GM21528 (cell line): ENCODE measurements at regions not wholly inside any gene's neighbourhood (a gene's known extent, or its start where the extent isn't known, plus 50 kb on each side); places are given as distances from the start of the nearest gene placed in this dataset.
"Not testable (repeated sequence)": the region's sequence is repeated elsewhere in the genome, so short reads cannot be mapped to it uniquely, and the experiment has no call there.

Experiments
- ATAC-seq: cut with Tn5 transposase; IDR thresholded peaks from one replicate; pipeline ENCODE4 v1.9.1; 2021; ENCODE audit warnings: mild to moderate bottlenecking, moderate library complexity; ENCODE audit not compliant: unreplicated experiment, low FRiP score

GRCh38 chr7:152905949-152906348 lies 146.4 kb downstream of the ACTR3B start:
- no peak for ATAC-seq

GRCh38 chr7:152907042-152907761 lies 147.7 kb downstream of the ACTR3B start:
- ATAC-seq: no peak

- ATAC-seq: no peak
These were observed 149.7 kb downstream of the ACTR3B start for GRCh38 chr7:152909280-152909679.

GRCh38 chr7:152909683-152910544 lies 150.4 kb downstream of the ACTR3B start:
- no peak for ATAC-seq

- ATAC-seq: no peak
These were observed 151.1 kb downstream of the ACTR3B start for GRCh38 chr7:152910545-152911225.

- ATAC-seq: no peak
These were observed 151.6 kb downstream of the ACTR3B start for GRCh38 chr7:152911226-152911560.

- ATAC-seq: no peak
These were observed 152.4 kb downstream of the ACTR3B start for GRCh38 chr7:152911922-152912321.

- no peak for ATAC-seq
These were observed 153.0 kb downstream of the ACTR3B start for GRCh38 chr7:152912511-152912910.

- ATAC-seq: no peak
These were observed 153.9 kb downstream of the ACTR3B start for GRCh38 chr7:152913492-152913891.

- ATAC-seq: no peak
These were observed 154.7 kb downstream of the ACTR3B start for GRCh38 chr7:152914014-152914844.

GRCh38 chr7:152914845-152915102 lies 155.2 kb downstream of the ACTR3B start:
- ATAC-seq: not testable (repeated sequence)

GRCh38 chr7:152922318-152923081 lies 162.9 kb downstream of the ACTR3B start:
- no peak for ATAC-seq

GRCh38 chr7:152923711-152924110 lies 164.2 kb downstream of the ACTR3B start:
- no peak for ATAC-seq

- no peak for ATAC-seq
These were observed 164.7 kb downstream of the ACTR3B start for GRCh38 chr7:152924238-152924637.

GRCh38 chr7:152924826-152925411 lies 165.4 kb downstream of the ACTR3B start:
- ATAC-seq: no peak

GRCh38 chr7:152925412-152926147 lies 166.0 kb downstream of the ACTR3B start:
- no peak for ATAC-seq

GRCh38 chr7:152931633-152932032 lies 172.1 kb downstream of the ACTR3B start:
- ATAC-seq: no peak

- ATAC-seq: no peak
These were observed 177.7 kb downstream of the ACTR3B start for GRCh38 chr7:152937282-152937681.

- not testable (repeated sequence) for ATAC-seq
These were observed 187.1 kb downstream of the ACTR3B start for GRCh38 chr7:152946616-152947015.
